PC-3 (cell line): ENCODE measurements at regions not wholly inside any gene's neighbourhood (a gene's known extent, or its start where the extent isn't known, plus 50 kb on each side); places are given as distances from the start of the nearest gene placed in this dataset.

ENCODE experiments used
- EZH2 ChIP-seq: fragments of 300-600 bp; sonication (generic); IDR thresholded peaks from one replicate; pipeline ENCODE4 v1.6.1; 2017; ENCODE audit warnings: antibody characterized with exemption, mild to moderate bottlenecking, low read length; ENCODE audit not compliant: unreplicated experiment
- EZH2phosphoT487 ChIP-seq: fragments of 300-600 bp; sonication (generic); IDR thresholded peaks from 2 replicates; pipeline ENCODE4 v1.6.1; 2018; ENCODE audit warnings: mild to moderate bottlenecking, antibody characterized with exemption, low read length, borderline replicate concordance
- TF ChIP-seq, protein P1 (sequence below): fragments of 300-600 bp; sonication (generic); conservative IDR thresholded peaks from 2 replicates; pipeline ENCODE4 v1.5.1; 2017; ENCODE audit warnings: antibody characterized with exemption, low read depth, mild to moderate bottlenecking, low read length

DNA sequence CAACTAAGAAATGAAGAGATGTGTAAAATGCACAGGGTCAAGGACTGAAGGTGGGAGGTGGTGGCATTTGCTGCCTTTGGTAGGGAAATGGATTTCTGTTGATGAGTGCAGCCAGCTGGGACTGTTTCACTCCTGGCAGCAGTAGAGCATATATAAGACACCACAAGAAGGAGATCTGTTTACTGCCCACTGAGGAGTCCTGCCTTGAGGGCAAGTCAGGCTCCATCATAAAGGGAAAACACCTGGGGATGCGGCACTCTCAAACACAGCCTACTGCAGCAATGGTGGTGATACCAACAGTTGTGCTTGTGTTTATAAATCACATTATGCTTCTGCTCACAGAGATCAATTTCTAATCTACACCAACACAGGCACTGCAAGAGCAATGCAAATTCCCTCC lies 222.1 kb downstream of the TACR3 start:
- TF ChIP-seq, protein P1, sequence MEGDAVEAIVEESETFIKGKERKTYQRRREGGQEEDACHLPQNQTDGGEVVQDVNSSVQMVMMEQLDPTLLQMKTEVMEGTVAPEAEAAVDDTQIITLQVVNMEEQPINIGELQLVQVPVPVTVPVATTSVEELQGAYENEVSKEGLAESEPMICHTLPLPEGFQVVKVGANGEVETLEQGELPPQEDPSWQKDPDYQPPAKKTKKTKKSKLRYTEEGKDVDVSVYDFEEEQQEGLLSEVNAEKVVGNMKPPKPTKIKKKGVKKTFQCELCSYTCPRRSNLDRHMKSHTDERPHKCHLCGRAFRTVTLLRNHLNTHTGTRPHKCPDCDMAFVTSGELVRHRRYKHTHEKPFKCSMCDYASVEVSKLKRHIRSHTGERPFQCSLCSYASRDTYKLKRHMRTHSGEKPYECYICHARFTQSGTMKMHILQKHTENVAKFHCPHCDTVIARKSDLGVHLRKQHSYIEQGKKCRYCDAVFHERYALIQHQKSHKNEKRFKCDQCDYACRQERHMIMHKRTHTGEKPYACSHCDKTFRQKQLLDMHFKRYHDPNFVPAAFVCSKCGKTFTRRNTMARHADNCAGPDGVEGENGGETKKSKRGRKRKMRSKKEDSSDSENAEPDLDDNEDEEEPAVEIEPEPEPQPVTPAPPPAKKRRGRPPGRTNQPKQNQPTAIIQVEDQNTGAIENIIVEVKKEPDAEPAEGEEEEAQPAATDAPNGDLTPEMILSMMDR = no peak
- TF ChIP-seq EZH2 (no peak), EZH2phosphoT487 (no peak)
